SU-DHL-6 (cell line): ENCODE measurements at regions not wholly inside any gene's neighbourhood (a gene's known extent, or its start where the extent isn't known, plus 50 kb on each side); places are given as distances from the start of the nearest gene placed in this dataset.

Source experiments
- H2AFZ ChIP-seq: fragments of 200-600 bp; sonication (generic); 2 replicates; pipeline ENCODE4 v1.6.1; 2014; ENCODE audit warnings: low read depth, mild to moderate bottlenecking, moderate library complexity, mixed read lengths, antibody characterized with exemption, low read length; ENCODE audit not compliant: severe bottlenecking
- H3F3A ChIP-seq: fragments of 200-600 bp; shearing (Covaris generic); 2 replicates; pipeline ENCODE4 v1.6.0; 2016; ENCODE audit warnings: antibody characterized with exemption, mild to moderate bottlenecking; ENCODE audit not compliant: insufficient read depth
- H3K27ac ChIP-seq: fragments of 200-600 bp; sonication (generic); 2 replicates; pipeline ENCODE4 v1.5.1; 2016; ENCODE audit warnings: low read depth, mild to moderate bottlenecking, low read length, moderate library complexity, mixed read lengths
- H3K27me3 ChIP-seq: fragments of 200-600 bp; sonication (generic), shearing (Covaris generic); 2 replicates; pipeline ENCODE4 v1.6.0; 2014; ENCODE audit warnings: mild to moderate bottlenecking, low read length
- H3K36me3 ChIP-seq: fragments of 200-600 bp; sonication (generic); 2 replicates; pipeline ENCODE4 v1.6.1; 2014; ENCODE audit warnings: mild to moderate bottlenecking, low read length, mixed read lengths
- H3K4me2 ChIP-seq: fragments of 300-600, 200-600 bp; shearing (Covaris generic), sonication (generic); 2 replicates; pipeline ENCODE4 v1.6.0; 2014; ENCODE audit warnings: low read length, low read depth, mild to moderate bottlenecking; ENCODE audit not compliant: poor library complexity, severe bottlenecking
- H3K4me3 ChIP-seq: fragments of 200-600 bp; sonication (generic); 2 replicates; pipeline ENCODE4 v1.5.1; 2014; ENCODE audit warnings: antibody characterized with exemption, low read length, mild to moderate bottlenecking, mixed read lengths; ENCODE audit not compliant: insufficient read depth, poor library complexity, severe bottlenecking
- H3K79me2 ChIP-seq: fragments of 200-600 bp; sonication (generic); 2 replicates; pipeline ENCODE4 v1.6.1; 2014; ENCODE audit warnings: mild to moderate bottlenecking, low read length, moderate library complexity; ENCODE audit not compliant: insufficient read depth
- H3K9ac ChIP-seq: fragments of 200-600 bp; sonication (generic); 2 replicates; pipeline ENCODE4 v1.7.0; 2014; ENCODE audit warnings: mild to moderate bottlenecking, low read length
- H3K9me2 ChIP-seq: fragments of 200-600 bp; sonication (generic); replicated peaks from 2 replicates; pipeline ENCODE4 v1.6.1; 2014; ENCODE audit warnings: low read length; ENCODE audit not compliant: insufficient read depth
- H3K9me3 ChIP-seq: fragments of 200-600 bp; sonication (generic); 2 replicates; pipeline ENCODE4 v1.6.1; 2014; ENCODE audit warnings: low read length, mixed read lengths; ENCODE audit not compliant: insufficient read depth
- H4K20me1 ChIP-seq: fragments of 200-600 bp; sonication (generic); 2 replicates; pipeline ENCODE4 v1.6.1; 2014; ENCODE audit warnings: low read depth, mild to moderate bottlenecking, antibody characterized with exemption, low read length, moderate library complexity, mixed read lengths
- EZH2phosphoT487 ChIP-seq: fragments of 200-600 bp; sonication (generic), shearing (Covaris generic); conservative IDR thresholded peaks from 2 replicates; pipeline ENCODE4 v1.6.1; 2018; ENCODE audit warnings: mild to moderate bottlenecking, antibody characterized with exemption, low read length, moderate library complexity, mixed read lengths
- TF ChIP-seq, protein P1 (sequence below): fragments of 200-600 bp; sonication (generic); IDR thresholded peaks from one replicate; pipeline ENCODE4 v1.5.1; 2017; ENCODE audit warnings: antibody characterized with exemption, mild to moderate bottlenecking, low read length, moderate library complexity; ENCODE audit not compliant: insufficient read depth, poor library complexity, severe bottlenecking

DNA sequence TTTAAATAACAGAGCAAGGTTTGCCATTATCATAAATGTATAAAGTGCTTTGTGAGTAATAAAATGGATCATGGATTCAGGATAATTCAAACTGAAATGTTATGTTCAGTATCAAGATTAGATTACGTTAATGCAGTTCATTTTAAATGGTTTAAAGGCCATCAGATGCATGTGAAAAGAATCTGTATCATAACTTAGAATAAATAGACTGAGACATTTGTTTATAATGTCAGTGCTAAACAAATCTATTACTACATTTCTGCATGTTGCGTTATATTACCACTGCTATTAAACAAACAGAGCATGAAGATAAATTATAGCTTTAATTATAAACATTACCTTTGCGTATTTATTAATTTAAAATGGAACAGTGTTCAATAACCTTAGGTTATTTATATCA, 160.2 kb downstream of the TOX3 start:
- Histone ChIP-seq H3K4me3 (no peak overlapping the region), H3K79me2 (no peaks in the 10 kb centered on the region), H3K27ac (no peak overlapping the region), H2AFZ (no peak overlapping the region), H3K36me3 (no peaks in the 10 kb centered on the region), H3K27me3 (no peaks in the 10 kb centered on the region), H3K4me2 (no peak overlapping the region), H3K9ac (no peak overlapping the region), H4K20me1 (no peaks in the 10 kb centered on the region), H3K9me2 (no peaks in the 10 kb centered on the region), H3K9me3 (no peaks in the 10 kb centered on the region), H3F3A (no peaks in the 10 kb centered on the region)
- TF ChIP-seq, protein P1, sequence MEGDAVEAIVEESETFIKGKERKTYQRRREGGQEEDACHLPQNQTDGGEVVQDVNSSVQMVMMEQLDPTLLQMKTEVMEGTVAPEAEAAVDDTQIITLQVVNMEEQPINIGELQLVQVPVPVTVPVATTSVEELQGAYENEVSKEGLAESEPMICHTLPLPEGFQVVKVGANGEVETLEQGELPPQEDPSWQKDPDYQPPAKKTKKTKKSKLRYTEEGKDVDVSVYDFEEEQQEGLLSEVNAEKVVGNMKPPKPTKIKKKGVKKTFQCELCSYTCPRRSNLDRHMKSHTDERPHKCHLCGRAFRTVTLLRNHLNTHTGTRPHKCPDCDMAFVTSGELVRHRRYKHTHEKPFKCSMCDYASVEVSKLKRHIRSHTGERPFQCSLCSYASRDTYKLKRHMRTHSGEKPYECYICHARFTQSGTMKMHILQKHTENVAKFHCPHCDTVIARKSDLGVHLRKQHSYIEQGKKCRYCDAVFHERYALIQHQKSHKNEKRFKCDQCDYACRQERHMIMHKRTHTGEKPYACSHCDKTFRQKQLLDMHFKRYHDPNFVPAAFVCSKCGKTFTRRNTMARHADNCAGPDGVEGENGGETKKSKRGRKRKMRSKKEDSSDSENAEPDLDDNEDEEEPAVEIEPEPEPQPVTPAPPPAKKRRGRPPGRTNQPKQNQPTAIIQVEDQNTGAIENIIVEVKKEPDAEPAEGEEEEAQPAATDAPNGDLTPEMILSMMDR, result no peak
- no peak for TF ChIP-seq EZH2phosphoT487

DNA sequence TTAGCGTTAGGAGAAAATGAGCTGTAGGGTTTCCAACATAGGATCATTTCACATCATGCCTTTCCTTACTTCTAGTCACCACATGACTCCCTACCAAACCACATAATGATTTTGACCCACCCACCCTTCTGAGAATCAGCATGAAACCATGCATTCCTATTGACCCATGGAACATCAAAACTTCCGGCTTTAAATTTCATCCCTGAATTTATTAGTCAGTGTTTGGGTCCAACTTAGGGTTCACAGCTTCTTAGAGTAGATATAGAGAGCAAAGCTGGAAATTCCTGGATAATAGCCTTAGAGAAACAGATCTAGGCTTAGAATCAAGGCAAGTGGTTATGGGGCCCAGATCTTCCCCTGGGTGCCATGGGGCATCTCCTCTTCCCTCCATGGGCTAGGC, 162.6 kb downstream of the TOX3 start:
- Histone ChIP-seq H3K4me2 (no peak overlapping the region), H2AFZ (no peak overlapping the region), H3K4me3 (no peak overlapping the region), H3K36me3 (no peaks in the 10 kb centered on the region), H3K27ac (no peak overlapping the region), H3K79me2 (no peaks in the 10 kb centered on the region), H3K9me2 (no peaks in the 10 kb centered on the region), H3K27me3 (no peaks in the 10 kb centered on the region), H3F3A (no peaks in the 10 kb centered on the region), H4K20me1 (no peaks in the 10 kb centered on the region), H3K9me3 (no peaks in the 10 kb centered on the region), H3K9ac (no peak overlapping the region)
- TF ChIP-seq, protein P1, result no peak
- TF ChIP-seq EZH2phosphoT487, result no peak

GRCh38 chr16:52383640-52384292, 163.2 kb downstream of the TOX3 start:
- H4K20me1 ChIP-seq, result no peaks in the 10 kb centered on the region
- H3K9me3 ChIP-seq, result no peaks in the 10 kb centered on the region

More at GRCh38 chr16:52383640-52384292, 163.2 kb downstream of the TOX3 start:
- Histone ChIP-seq H3K4me3 (no peak overlapping the region), H2AFZ (no peak overlapping the region), H3K9ac (no peak overlapping the region), H3K27ac (no peak overlapping the region), H3K9me2 (no peaks in the 10 kb centered on the region), H3K79me2 (no peaks in the 10 kb centered on the region), H3F3A (no peaks in the 10 kb centered on the region), H3K36me3 (no peaks in the 10 kb centered on the region), H3K27me3 (no peaks in the 10 kb centered on the region), H3K4me2 (no peak overlapping the region)
- TF ChIP-seq, protein P1, result no peak
